T-helper 1 cell treated with Interleukin-12 subunit alpha and Interleukin-12 subunit beta and Interleukin-4 antibody, amounts not matched to agents 30 μg/mL and 1 μg/mL, for 36 hours (primary cell): ENCODE measurements at regions not wholly inside any gene's neighbourhood (a gene's known extent, or its start where the extent isn't known, plus 50 kb on each side); places are given as distances from the start of the nearest gene placed in this dataset.

Experiments used
- H3K27ac Mint-ChIP-seq: one replicate; pipeline ENCODE4 v1.8.0; 2021; ENCODE audit warnings: mild to moderate bottlenecking, mixed read lengths
- H3K27me3 Mint-ChIP-seq: one replicate; pipeline ENCODE4 v1.8.0; 2021; ENCODE audit warnings: low read depth, mixed read lengths
- H3K36me3 Mint-ChIP-seq: one replicate; pipeline ENCODE4 v1.8.0; 2021; ENCODE audit warnings: low read depth, mixed read lengths
- H3K4me1 Mint-ChIP-seq: one replicate; pipeline ENCODE4 v1.8.0; 2021; ENCODE audit warnings: low read depth, mixed read lengths
- H3K4me3 Mint-ChIP-seq: one replicate; pipeline ENCODE4 v1.8.0; 2021; ENCODE audit warnings: mild to moderate bottlenecking, moderate library complexity, mixed read lengths
- H3K9me3 Mint-ChIP-seq: one replicate; pipeline ENCODE4 v1.8.0; 2021; ENCODE audit warnings: mixed read lengths

DNA sequence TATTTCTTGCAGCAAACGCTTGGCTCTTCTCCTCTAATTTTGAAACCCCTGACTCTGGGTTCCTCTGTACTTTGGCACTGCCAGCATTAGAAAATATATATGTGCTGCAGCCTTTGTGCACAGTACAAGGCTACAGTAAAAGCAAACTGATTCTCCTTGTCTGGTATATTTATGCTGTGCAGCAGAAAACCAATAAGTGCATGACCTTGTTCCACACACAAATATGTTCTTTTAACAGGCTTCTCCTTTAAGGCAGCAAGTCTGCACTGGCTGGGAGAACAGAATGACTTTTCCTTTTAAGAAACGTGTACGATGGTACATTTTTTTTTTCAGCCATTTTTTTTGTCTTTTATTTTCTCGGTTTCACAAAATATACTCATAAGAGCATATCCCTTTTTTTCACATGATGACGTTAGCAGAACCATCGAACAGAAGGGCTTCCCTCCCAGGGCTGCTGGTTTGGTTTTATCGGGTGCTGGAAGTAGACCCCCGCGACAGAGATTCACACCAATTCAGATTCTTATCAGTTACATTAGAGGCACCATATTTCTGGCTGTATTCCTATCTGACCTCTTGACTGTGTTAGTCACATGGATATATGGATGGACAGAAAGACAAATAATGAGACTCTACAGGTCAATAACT, 129.9 kb upstream of the ARID1B start:
- no peaks in the 10 kb centered on the region for H3K36me3 Mint-ChIP-seq
- H3K4me1 Mint-ChIP-seq = peaks cover 6% of the 10 kb centered on the region
- no peaks in the 10 kb centered on the region for H3K9me3 Mint-ChIP-seq
- no peak overlapping the region for H3K4me3 Mint-ChIP-seq
- no peak overlapping the region for H3K27ac Mint-ChIP-seq
- peaks cover 18% of the 10 kb centered on the region for H3K27me3 Mint-ChIP-seq

DNA sequence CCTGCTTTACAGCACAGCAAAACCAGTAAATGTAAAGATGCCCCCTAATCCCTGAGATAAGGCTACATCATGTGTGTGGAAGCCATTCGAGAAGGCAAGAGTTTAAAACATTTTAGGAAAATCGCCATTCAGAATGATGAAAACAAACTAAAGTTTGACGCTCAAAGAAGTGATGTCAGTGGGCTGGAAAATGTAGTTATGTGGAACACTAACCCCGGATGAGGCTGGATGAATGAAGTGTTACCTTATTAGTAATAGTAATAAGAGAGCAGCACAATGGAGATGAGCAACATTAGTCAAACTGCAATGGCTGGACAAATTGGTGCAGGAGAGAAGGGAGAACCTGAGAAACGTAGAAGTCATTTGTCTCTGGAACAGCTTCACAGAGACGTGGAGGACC, 130.7 kb upstream of the ARID1B start:
- Mint-ChIP-seq H3K9me3 (no peaks in the 10 kb centered on the region), H3K27me3 (peaks cover 18% of the 10 kb centered on the region)

DNA sequence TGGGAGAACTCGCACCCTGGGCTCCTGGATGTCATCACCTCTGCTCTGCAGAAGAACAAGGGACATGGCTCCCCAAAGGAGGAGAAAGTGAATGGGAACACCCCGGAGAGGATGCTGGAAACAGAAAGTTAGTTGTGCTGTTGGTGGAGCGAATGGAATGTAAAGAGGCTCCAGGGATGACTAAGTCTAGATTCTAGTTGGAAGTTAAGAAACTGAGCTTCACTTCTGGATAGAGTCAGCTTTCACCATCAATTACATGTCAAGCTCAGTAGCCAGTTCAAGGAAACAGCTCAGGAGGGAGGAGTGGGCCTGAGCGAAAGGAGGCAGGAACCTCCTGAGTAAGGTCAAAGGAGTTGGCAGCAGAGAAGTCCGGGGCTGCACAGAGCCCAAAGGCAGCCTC, 132.1 kb upstream of the ARID1B start:
- Mint-ChIP-seq H3K9me3 (no peaks in the 10 kb centered on the region), H3K27me3 (peaks cover 18% of the 10 kb centered on the region), H3K36me3 (no peaks in the 10 kb centered on the region), H3K4me3 (no peak overlapping the region), H3K27ac (no peak overlapping the region), H3K4me1 (peaks cover 6% of the 10 kb centered on the region)

More for the DNA sequence above, 130.7 kb upstream of the ARID1B start:
- Mint-ChIP-seq H3K27ac (no peak overlapping the region), H3K4me1 (peaks cover 6% of the 10 kb centered on the region), H3K36me3 (no peaks in the 10 kb centered on the region), H3K4me3 (no peak overlapping the region)

DNA sequence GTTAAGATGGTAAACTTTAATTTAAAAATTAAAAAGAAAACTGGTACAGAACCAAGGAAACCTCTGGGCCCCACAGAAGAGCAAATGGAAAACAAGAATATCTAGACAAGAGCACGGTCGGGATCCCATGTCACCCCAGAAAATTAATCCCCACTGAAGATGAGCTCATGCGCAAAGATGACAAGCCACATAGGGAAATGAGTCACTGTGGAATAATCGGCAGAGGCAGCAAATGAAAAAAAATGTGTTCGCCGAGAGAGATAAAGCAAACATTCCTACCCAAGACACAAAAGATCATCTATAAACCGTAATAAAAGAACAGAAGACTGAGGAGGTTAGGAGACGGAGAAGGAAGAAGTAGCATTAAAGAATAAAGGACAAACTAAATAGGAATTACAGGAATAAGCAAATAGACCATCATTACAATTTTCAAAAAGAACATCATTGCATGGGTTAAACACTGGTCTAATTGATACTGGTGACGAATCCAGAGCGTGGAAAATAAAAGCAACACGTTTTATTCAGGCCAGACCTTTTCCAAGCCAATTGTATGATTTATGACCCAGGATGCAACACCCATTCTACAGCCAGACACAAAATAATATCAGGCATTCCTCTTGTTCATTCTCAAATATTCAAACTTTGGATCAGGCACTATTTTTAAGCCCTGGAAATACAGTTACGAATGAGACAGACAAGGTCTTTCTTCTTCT, 138.0 kb upstream of the ARID1B start:
- H3K27ac Mint-ChIP-seq = no peak overlapping the region
- H3K4me1 Mint-ChIP-seq = peaks cover 7% of the 10 kb centered on the region
- no peaks in the 10 kb centered on the region for H3K9me3 Mint-ChIP-seq
- no peaks in the 10 kb centered on the region for H3K27me3 Mint-ChIP-seq
- H3K4me3 Mint-ChIP-seq = no peak overlapping the region
- H3K36me3 Mint-ChIP-seq = no peaks in the 10 kb centered on the region

DNA sequence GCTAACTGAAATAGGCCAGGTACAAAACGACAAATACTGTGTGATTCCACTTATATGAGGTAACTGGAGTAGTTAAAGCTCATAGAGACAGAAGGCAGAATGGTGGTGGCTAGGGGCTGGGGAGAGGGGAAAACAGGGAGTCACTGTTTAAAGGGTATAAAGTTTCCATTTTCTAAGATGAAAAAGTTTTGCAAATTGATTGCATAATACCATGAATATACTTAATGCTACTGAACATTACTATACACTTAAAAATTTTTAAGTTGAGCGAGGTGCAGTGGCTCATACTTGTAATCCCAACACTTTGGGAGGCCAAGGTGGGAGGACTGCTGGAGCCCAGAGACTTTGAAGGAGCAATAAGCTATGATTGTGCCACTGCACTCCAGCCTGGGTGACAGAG, 138.6 kb upstream of the ARID1B start:
- Mint-ChIP-seq H3K27me3 (no peaks in the 10 kb centered on the region), H3K27ac (no peak overlapping the region), H3K4me1 (peaks cover 12% of the 10 kb centered on the region), H3K9me3 (no peaks in the 10 kb centered on the region), H3K36me3 (no peaks in the 10 kb centered on the region), H3K4me3 (no peak overlapping the region)

DNA sequence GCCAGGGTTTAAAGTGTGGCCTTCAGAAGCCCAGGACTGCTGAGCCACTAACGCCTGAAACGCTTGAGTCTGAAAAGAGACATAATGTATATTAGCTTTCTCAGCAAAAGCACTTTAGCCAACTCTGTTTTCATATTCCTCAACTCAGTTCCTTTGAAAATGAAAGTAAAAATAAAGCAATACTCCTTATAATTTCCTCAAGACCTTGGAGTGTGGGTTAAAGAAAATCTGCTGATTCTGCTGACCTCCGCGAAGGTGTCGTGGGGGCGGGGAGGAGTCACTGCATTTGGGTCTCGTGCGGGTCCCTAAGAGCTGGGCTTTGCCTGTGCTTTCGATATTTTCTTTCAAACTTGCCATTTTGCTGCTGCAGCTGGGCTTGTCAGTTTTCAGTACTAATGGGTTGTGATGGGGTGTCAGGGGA, 142.2 kb upstream of the ARID1B start:
- Mint-ChIP-seq H3K36me3 (no peaks in the 10 kb centered on the region), H3K27me3 (no peaks in the 10 kb centered on the region), H3K9me3 (no peaks in the 10 kb centered on the region), H3K4me3 (no peak overlapping the region), H3K4me1 (peaks cover 14% of the 10 kb centered on the region), H3K27ac (no peak overlapping the region)

- Mint-ChIP-seq H3K4me1 (peaks cover 14% of the 10 kb centered on the region), H3K9me3 (no peaks in the 10 kb centered on the region), H3K36me3 (no peaks in the 10 kb centered on the region), H3K27ac (no peak overlapping the region), H3K4me3 (no peak overlapping the region), H3K27me3 (no peaks in the 10 kb centered on the region)
These were observed 143.1 kb upstream of the ARID1B start for GRCh38 chr6:156634048-156634447.

DNA sequence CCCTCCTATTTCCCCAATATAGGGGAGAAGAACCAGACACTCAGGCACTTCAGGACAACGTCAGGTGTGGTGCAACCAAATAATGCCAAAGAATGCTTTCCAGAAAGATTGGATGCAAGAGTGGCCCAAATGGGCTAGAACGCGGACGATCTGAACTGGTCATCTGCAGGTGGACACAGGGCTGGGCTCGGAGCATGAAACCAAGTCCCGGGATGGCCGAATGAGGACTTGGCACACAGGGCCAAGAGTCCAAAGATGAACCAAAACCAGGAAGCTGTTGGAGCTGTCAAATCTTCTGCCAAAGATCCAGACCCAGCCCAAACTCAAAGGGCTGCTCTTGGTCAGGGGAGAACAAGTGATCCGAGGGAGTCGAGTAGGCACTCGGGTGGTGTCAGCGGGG, 143.9 kb upstream of the ARID1B start:
- Mint-ChIP-seq H3K4me3 (no peak overlapping the region), H3K27me3 (no peaks in the 10 kb centered on the region), H3K9me3 (no peaks in the 10 kb centered on the region), H3K36me3 (no peaks in the 10 kb centered on the region), H3K4me1 (peaks cover 14% of the 10 kb centered on the region), H3K27ac (no peak overlapping the region)

GRCh38 chr6:156630613-156631302, 146.4 kb upstream of the ARID1B start:
- H3K27ac Mint-ChIP-seq = no peak overlapping the region
- no peaks in the 10 kb centered on the region for H3K27me3 Mint-ChIP-seq
- no peak overlapping the region for H3K4me3 Mint-ChIP-seq
- H3K36me3 Mint-ChIP-seq = no peaks in the 10 kb centered on the region
- H3K9me3 Mint-ChIP-seq = no peaks in the 10 kb centered on the region
- H3K4me1 Mint-ChIP-seq = peaks cover 14% of the 10 kb centered on the region

DNA sequence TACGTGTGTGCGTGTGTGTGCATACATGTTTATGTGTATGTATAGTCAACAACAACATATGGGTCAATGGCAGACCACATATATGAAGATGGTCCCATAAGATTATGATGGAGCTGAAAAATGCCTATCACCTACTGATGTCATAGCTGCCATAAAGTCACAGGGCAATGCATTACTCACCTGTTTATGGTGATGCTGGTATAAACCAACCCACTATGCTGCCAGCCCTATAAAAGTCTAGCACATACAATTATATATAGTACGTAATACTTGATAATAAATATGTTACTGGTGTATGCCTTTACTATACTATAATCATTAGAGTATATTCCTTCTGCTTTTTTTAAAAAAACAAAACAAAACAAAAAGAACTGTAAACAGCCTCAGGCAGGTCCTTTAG, 148.4 kb upstream of the ARID1B start:
- Mint-ChIP-seq H3K9me3 (no peaks in the 10 kb centered on the region), H3K27me3 (peaks cover 9% of the 10 kb centered on the region), H3K36me3 (no peaks in the 10 kb centered on the region), H3K4me1 (peaks cover 4% of the 10 kb centered on the region), H3K4me3 (no peak overlapping the region), H3K27ac (no peak overlapping the region)

GRCh38 chr6:156627524-156627923, 149.7 kb upstream of the ARID1B start:
- H3K27me3 Mint-ChIP-seq = peaks cover 16% of the 10 kb centered on the region
- H3K9me3 Mint-ChIP-seq = no peaks in the 10 kb centered on the region
- no peaks in the 10 kb centered on the region for H3K4me1 Mint-ChIP-seq
- no peak overlapping the region for H3K4me3 Mint-ChIP-seq
- H3K27ac Mint-ChIP-seq = no peak overlapping the region
- no peaks in the 10 kb centered on the region for H3K36me3 Mint-ChIP-seq

DNA sequence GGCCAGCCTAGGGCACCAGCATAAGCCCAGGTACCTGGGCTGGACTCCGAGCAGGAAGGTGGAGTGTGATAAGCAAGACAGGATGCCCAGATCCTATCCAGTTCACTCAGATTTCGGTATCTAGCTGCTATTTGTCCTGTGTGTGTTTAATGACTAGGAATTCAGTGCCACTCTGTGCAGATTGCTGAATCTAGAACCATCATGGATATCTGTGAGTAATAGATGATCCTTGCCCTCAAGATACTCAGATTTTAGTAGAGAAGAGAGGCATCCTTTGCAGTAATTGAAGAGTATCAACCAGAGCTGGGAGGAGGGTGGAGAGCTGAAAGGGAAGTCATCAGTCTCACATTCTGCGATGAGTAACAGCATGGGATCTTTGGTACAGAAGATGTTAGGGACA, 155.0 kb upstream of the ARID1B start:
- no peaks in the 10 kb centered on the region for H3K36me3 Mint-ChIP-seq
- H3K27me3 Mint-ChIP-seq = peaks cover 24% of the 10 kb centered on the region
- no peaks in the 10 kb centered on the region for H3K4me1 Mint-ChIP-seq
- no peaks in the 10 kb centered on the region for H3K9me3 Mint-ChIP-seq
- H3K27ac Mint-ChIP-seq = no peak overlapping the region
- no peak overlapping the region for H3K4me3 Mint-ChIP-seq

- Mint-ChIP-seq H3K4me1 (no peaks in the 10 kb centered on the region), H3K27ac (no peak overlapping the region), H3K36me3 (no peaks in the 10 kb centered on the region), H3K4me3 (no peak overlapping the region), H3K9me3 (peaks cover under 1% of the 10 kb centered on the region), H3K27me3 (peaks cover 20% of the 10 kb centered on the region)
These were observed 156.8 kb upstream of the ARID1B start for GRCh38 chr6:156620331-156620730.

GRCh38 chr6:156618600-156619205, 158.5 kb upstream of the ARID1B start:
- Mint-ChIP-seq H3K4me3 (no peak overlapping the region), H3K36me3 (no peaks in the 10 kb centered on the region), H3K9me3 (peaks cover 11% of the 10 kb centered on the region), H3K27ac (no peak overlapping the region), H3K4me1 (no peaks in the 10 kb centered on the region), H3K27me3 (peaks cover 15% of the 10 kb centered on the region)

DNA sequence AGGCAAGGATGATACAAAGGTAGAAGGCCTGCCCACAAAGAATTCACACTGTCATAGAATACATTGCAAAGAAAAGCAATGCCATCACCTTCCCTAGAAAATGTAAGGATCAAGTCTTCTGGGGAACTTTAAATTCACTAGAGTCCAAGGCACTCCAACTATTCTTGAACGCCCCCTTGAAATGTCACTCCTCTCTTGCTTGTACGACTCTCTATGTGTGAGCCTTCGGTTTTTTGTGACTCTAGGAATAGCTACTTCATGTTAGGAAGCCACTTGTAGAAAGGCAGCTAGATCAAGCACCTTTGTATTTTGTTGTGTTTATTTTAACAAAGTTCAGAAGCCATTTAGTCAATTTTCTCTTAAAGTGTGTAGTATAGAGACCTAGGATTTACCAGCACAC, 159.2 kb upstream of the ARID1B start:
- Mint-ChIP-seq H3K27ac (no peak overlapping the region), H3K27me3 (peaks cover 9% of the 10 kb centered on the region), H3K9me3 (peaks cover 15% of the 10 kb centered on the region), H3K36me3 (no peaks in the 10 kb centered on the region), H3K4me3 (no peak overlapping the region), H3K4me1 (no peaks in the 10 kb centered on the region)
